ENCODE measurements at regions not wholly inside any gene's neighbourhood (a gene's known extent, or its start where the extent isn't known, plus 50 kb on each side); places are given as distances from the start of the nearest gene placed in this dataset.

DNA sequence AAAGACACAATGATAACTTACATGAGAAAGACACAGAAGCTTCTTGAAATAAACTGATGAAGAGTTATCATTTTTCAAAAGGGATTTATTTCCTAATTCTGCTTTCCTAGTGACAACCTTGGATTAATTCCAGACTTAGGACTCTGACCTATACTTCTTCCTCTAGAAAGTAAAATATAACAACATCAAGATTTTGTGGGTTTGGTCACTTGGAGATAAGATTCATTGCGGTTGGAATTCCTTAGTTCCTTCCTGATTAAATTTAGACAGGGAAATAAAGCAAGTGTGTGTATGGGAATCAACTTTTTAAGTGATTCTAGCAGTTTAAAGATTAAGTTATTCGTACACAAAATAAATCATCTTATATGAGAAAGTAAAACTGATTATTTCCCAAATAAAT is 208.4 kb upstream of the CCDC150 start:
- Histone ChIP-seq H3K9me3 (ENCODE audit: control insufficient read depth in 1 of 2, insufficient read depth in 1 of 2, low read depth in 1 of 2, low read length in 2 of 2) (no peaks in the 10 kb centered on the region), H3K9me2 (ENCODE audit: insufficient read depth) (no peaks in the 10 kb centered on the region), H3K79me2 (ENCODE audit: insufficient read depth, low read length) (no peaks in the 10 kb centered on the region), H3K4me2 (ENCODE audit: low read length) (no peak overlapping the region), H3K36me3 (ENCODE audit: control insufficient read depth in 1 of 2, insufficient read depth in 2 of 2, low read length in 2 of 2) (no peaks in the 10 kb centered on the region), H2AFZ (ENCODE audit: low read depth, low read length, poor library complexity, severe bottlenecking) (no peak overlapping the region), H3K9ac (ENCODE audit: low read length) (no peak overlapping the region), H4K20me1 (ENCODE audit: insufficient read depth) (no peaks in the 10 kb centered on the region), H3K27ac (ENCODE audit: low read depth, low read length) (no peak overlapping the region), H3K4me1 (ENCODE audit: control insufficient read depth in 1 of 2, insufficient read depth in 2 of 2, low read length in 2 of 2) (no peaks in the 10 kb centered on the region), H3K4me3 (replicated peaks in 1 of 2; ENCODE audit: low read depth in 1 of 2, low read length in 2 of 2) (no peak overlapping the region), H3K27me3 (ENCODE audit: insufficient read depth, low read length) (no peaks in the 10 kb centered on the region)
- RAD21 ChIA-PET (ENCODE audit: low non-redundant PET in 1 of 2, low total read pairs in 2 of 2, uncharacterized antibody in 2 of 2, unreplicated experiment in 2 of 2), result no interaction called here
- no peak for ATAC-seq
- intact Hi-C loops (cut with micrococcal nuclease), result loop anchor here (10.0 kb wide), 1 partner anchor 324 kb away; no protein-coding TSS in a partner anchor
- TF ChIP-seq, protein P1, sequence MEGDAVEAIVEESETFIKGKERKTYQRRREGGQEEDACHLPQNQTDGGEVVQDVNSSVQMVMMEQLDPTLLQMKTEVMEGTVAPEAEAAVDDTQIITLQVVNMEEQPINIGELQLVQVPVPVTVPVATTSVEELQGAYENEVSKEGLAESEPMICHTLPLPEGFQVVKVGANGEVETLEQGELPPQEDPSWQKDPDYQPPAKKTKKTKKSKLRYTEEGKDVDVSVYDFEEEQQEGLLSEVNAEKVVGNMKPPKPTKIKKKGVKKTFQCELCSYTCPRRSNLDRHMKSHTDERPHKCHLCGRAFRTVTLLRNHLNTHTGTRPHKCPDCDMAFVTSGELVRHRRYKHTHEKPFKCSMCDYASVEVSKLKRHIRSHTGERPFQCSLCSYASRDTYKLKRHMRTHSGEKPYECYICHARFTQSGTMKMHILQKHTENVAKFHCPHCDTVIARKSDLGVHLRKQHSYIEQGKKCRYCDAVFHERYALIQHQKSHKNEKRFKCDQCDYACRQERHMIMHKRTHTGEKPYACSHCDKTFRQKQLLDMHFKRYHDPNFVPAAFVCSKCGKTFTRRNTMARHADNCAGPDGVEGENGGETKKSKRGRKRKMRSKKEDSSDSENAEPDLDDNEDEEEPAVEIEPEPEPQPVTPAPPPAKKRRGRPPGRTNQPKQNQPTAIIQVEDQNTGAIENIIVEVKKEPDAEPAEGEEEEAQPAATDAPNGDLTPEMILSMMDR (IDR thresholded peaks at IDR 0.05 in 2 of 3, conservative IDR thresholded peaks at IDR 0.05 in 1 of 3; ENCODE audit: borderline replicate concordance in 1 of 3, insufficient read depth in 1 of 3, low read depth in 2 of 3, low read length in 2 of 3), result no peak
- no peak for TF ChIP-seq POLR2A (IDR thresholded peaks at IDR 0.05; ENCODE audit: borderline replicate concordance, extremely low read depth, insufficient read depth, insufficient read length)
- no peak for TF ChIP-seq EGR1 (IDR thresholded peaks at IDR 0.05; ENCODE audit: low read depth)
- TF ChIP-seq SRF (IDR thresholded peaks at IDR 0.05; ENCODE audit: low read depth), result no peak
- no peak for DNase-seq (ENCODE audit: low read depth, low spot score)
- CTCF ChIA-PET, result interaction anchor here (0.8 to 1.7 kb wide), 3 partner anchors 8 to 320 kb away, joined by 3 to 7 read pairs (median 3); no protein-coding TSS in a partner anchor
- no TSS peak for BruUV-seq (replicated peaks)
- POLR2A ChIA-PET, result no interaction called here

DNA sequence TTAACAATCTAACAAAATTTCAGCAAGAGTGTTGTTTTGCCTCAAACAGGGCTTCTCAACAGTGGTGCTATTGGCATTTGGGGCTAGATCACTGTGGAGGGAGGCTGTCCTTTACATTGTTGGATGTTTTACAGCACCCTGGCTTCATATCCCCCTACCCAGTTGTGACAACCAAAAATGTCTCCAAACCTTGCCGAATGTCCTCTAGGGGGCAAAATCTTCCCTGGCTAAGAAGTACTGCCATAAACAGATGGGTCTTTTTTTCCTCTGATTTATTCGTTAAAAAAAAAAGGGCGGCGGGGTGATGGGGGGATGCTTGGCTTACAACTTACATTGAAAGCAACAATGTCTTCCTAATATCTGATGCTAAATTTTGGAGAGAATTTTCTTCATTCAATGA is 207.6 kb upstream of the CCDC150 start:
- no peak overlapping the region for H3K4me3 ChIP-seq (replicated peaks in 1 of 2; ENCODE audit: low read depth in 1 of 2, low read length in 2 of 2)
- no peaks in the 10 kb centered on the region for H4K20me1 ChIP-seq (ENCODE audit: insufficient read depth)
- peak; percentile 80 for ATAC-seq
- H3K27me3 ChIP-seq (ENCODE audit: insufficient read depth, low read length), result no peaks in the 10 kb centered on the region
- TF ChIP-seq POLR2AphosphoS5 (IDR thresholded peaks at IDR 0.05; ENCODE audit: low read depth, low read length) (no peak), RAD21 (IDR thresholded peaks at IDR 0.05; ENCODE audit: low read depth) (peak; percentile 58), ZNF274 (IDR thresholded peaks at IDR 0.05; ENCODE audit: low read depth, low read length) (no peak), EGR1 (IDR thresholded peaks at IDR 0.05; ENCODE audit: low read depth) (no peak), EZH2phosphoT487 (IDR thresholded peaks at IDR 0.05; ENCODE audit: borderline replicate concordance) (no peak), POLR2A (IDR thresholded peaks at IDR 0.05; ENCODE audit: borderline replicate concordance, extremely low read depth, insufficient read depth, insufficient read length) (no peak), ATF3 (IDR thresholded peaks at IDR 0.05) (no peak), SRF (IDR thresholded peaks at IDR 0.05; ENCODE audit: low read depth) (no peak), SP1 (IDR thresholded peaks at IDR 0.05; ENCODE audit: low read depth) (no peak), YY1 (IDR thresholded peaks at IDR 0.05; ENCODE audit: extremely low read depth, insufficient replicate concordance, low read depth, low read length) (no peak)
- TF ChIP-seq, protein P1 (IDR thresholded peaks at IDR 0.05 in 2 of 3, conservative IDR thresholded peaks at IDR 0.05 in 1 of 3; ENCODE audit: borderline replicate concordance in 1 of 3, insufficient read depth in 1 of 3, low read depth in 2 of 3, low read length in 2 of 3), result peak; percentile 33 to 70 (median 69); a peak in 5 of 6 replicates
- ChIA-PET CTCF (interaction anchor here (0.8 to 1.2 kb wide), 2 partner anchors 9 to 319 kb away, joined by 3 read pairs; no protein-coding TSS in a partner anchor), RAD21 (ENCODE audit: low non-redundant PET in 1 of 2, low total read pairs in 2 of 2, uncharacterized antibody in 2 of 2, unreplicated experiment in 2 of 2) (no interaction called here), POLR2A (no interaction called here)
- DNase-seq (ENCODE audit: low read depth, low spot score), result peak; percentile 32
- no peak overlapping the region for H3K9ac ChIP-seq (ENCODE audit: low read length)
- no TSS peak for BruUV-seq (replicated peaks)
- no peak overlapping the region for H2AFZ ChIP-seq (ENCODE audit: low read depth, low read length, poor library complexity, severe bottlenecking)
- H3K4me1 ChIP-seq (ENCODE audit: control insufficient read depth in 1 of 2, insufficient read depth in 2 of 2, low read length in 2 of 2), result no peaks in the 10 kb centered on the region
- no peaks in the 10 kb centered on the region for H3K36me3 ChIP-seq (ENCODE audit: control insufficient read depth in 1 of 2, insufficient read depth in 2 of 2, low read length in 2 of 2)
- no peaks in the 10 kb centered on the region for H3K9me3 ChIP-seq (ENCODE audit: control insufficient read depth in 1 of 2, insufficient read depth in 1 of 2, low read depth in 1 of 2, low read length in 2 of 2)
- H3K27ac ChIP-seq (ENCODE audit: low read depth, low read length), result no peak overlapping the region
- no peak overlapping the region for H3K4me2 ChIP-seq (ENCODE audit: low read length)
- intact Hi-C loops (cut with micrococcal nuclease), result loop anchor here (10.0 kb wide), 1 partner anchor 323 kb away; no protein-coding TSS in a partner anchor
- H3K79me2 ChIP-seq (ENCODE audit: insufficient read depth, low read length), result no peaks in the 10 kb centered on the region
- no peaks in the 10 kb centered on the region for H3K9me2 ChIP-seq (ENCODE audit: insufficient read depth)

Measured in HCT116 (cell line).